HepG2 (cell line): ENCODE measurements at regions not wholly inside any gene's neighbourhood (a gene's known extent, or its start where the extent isn't known, plus 50 kb on each side); places are given as distances from the start of the nearest gene placed in this dataset.

Source experiments
- ATAC-seq: fragments of 200-7000 bp; cut with Tn5 transposase; 3 replicates; pipeline ENCODE4 v1.9.1; 2020; ENCODE audit warnings: mild to moderate bottlenecking, moderate library complexity
- BruUV-seq: library from RNA; stranded (reverse); fragments of 400-500 nt; replicated peaks from 2 replicates; lab custom pipeline; 2021; lab: Mats Ljungman, UMichigan
- CTCF ChIA-PET: fragments of 300-600 bp; formaldehyde crosslinking; extraction: SDS; loops from one replicate; lab custom pipeline; 2021; ENCODE audit warnings: low total read pairs, inconsistent platforms, low intra/inter-chr PET ratio; lab: Yijun Ruan, JAX
- POLR2A ChIA-PET: fragments of 350-600 bp; sonication (Branson Sonifier 250); formaldehyde crosslinking; loops from one replicate; lab custom pipeline; 2020; ENCODE audit warnings: antibody characterized with exemption, inconsistent platforms; lab: Yijun Ruan, JAX
- DNase-seq: peaks from one replicate; pipeline ENCODE4 v3.0.0-alpha.2; 2015; ENCODE audit warnings: low spot score
- FAIRE-seq: peaks from 3 replicates; lab custom pipeline; 2011; peaks lifted over from hg19 to GRCh38; lab: Jason Lieb, UNC
- H2AFZ ChIP-seq: one replicate; pipeline ENCODE4 v1.6.1; 2011; ENCODE audit warnings: low read length, inconsistent platforms
- H3K27ac ChIP-seq: fragments of 300-600 bp; 3 replicates; pipeline ENCODE4 v1.8.0; 2011; ENCODE audit warnings: mixed run types, mild to moderate bottlenecking, mixed read lengths, low read length, inconsistent platforms; ENCODE audit not compliant: insufficient read depth; ENCODE audit errors: extremely low read length
- H3K27me3 ChIP-seq, 2 experiments: fragments of 200-600 bp in 1 of 2; 2 replicates in 1 of 2; 3 replicates in 1 of 2; pipeline versions ENCODE4 v1.6.0 to v1.8.0; 2011; ENCODE audit warnings: low read length in 2 of 2, mild to moderate bottlenecking in 2 of 2, moderate library complexity in 2 of 2, inconsistent platforms in 1 of 2; ENCODE audit not compliant: insufficient read depth in 2 of 2, control insufficient read depth in 1 of 2
- H3K36me3 ChIP-seq, 2 experiments: fragments of 200-600 bp in 1 of 2; replicated peaks in 1 of 2; 2 replicates in 1 of 2; 3 replicates in 1 of 2; pipeline versions ENCODE4 v1.5.1 to v1.8.0; 2011; ENCODE audit warnings: low read length in 2 of 2, inconsistent platforms in 1 of 2; ENCODE audit not compliant: insufficient read depth in 2 of 2, control insufficient read depth in 1 of 2
- H3K4me1 ChIP-seq: 2 replicates; pipeline ENCODE4 v1.5.1; 2012; ENCODE audit warnings: low read length, inconsistent platforms; ENCODE audit not compliant: insufficient read depth
- H3K4me2 ChIP-seq: 2 replicates; pipeline ENCODE4 v1.6.0; 2011; ENCODE audit warnings: low read depth, low read length, inconsistent platforms
- H3K4me3 ChIP-seq, 3 experiments: fragments of 200-600 bp in 1 of 3; sonication (generic), shearing (Covaris generic) in 1 of 3; replicated peaks in 1 of 3; 2 replicates each; pipeline ENCODE4 v1.5.1; 2011 to 2016; ENCODE audit warnings: low read length in 3 of 3, inconsistent platforms in 2 of 3, low read depth in 2 of 3, mild to moderate bottlenecking in 2 of 3, control low read depth in 1 of 3, mixed read lengths in 1 of 3; ENCODE audit not compliant: insufficient read depth in 1 of 3
- H3K79me2 ChIP-seq: one replicate; pipeline ENCODE4 v1.6.1; 2011; ENCODE audit warnings: low read length, inconsistent platforms; ENCODE audit not compliant: insufficient read depth
- H3K9ac ChIP-seq: 2 replicates; pipeline ENCODE4 v1.6.0; 2011; ENCODE audit warnings: mild to moderate bottlenecking, low read depth, low read length, inconsistent platforms; ENCODE audit not compliant: insufficient read depth
- H3K9me3 ChIP-seq: 2 replicates; pipeline ENCODE4 v1.5.1; 2012; ENCODE audit warnings: mild to moderate bottlenecking, low read length
- H4K20me1 ChIP-seq: 2 replicates; pipeline ENCODE4 v1.6.0; 2011; ENCODE audit warnings: inconsistent platforms, mild to moderate bottlenecking, low read length, moderate library complexity; ENCODE audit not compliant: insufficient read depth
- AHDC1 ChIP-seq: sonication (generic); formaldehyde crosslinking; IDR thresholded peaks from 2 replicates; pipeline ENCODE4 v1.5.1; 2020; ENCODE audit warnings: mild to moderate bottlenecking, missing genetic modification reagents, borderline replicate concordance
- ARID2 ChIP-seq: sonication (generic); formaldehyde crosslinking; IDR thresholded peaks from 2 replicates; pipeline ENCODE4 v1.8.1; 2022; ENCODE audit warnings: mild to moderate bottlenecking, missing genetic modification reagents, borderline replicate concordance
- BCL6 ChIP-seq: IDR thresholded peaks from 2 replicates; pipeline ENCODE4 v1.6.1; 2016; ENCODE audit warnings: missing genetic modification reagents, missing compliant biosample characterization
- HMGA1 ChIP-seq: sonication (generic); formaldehyde crosslinking; conservative IDR thresholded peaks from 2 replicates; pipeline ENCODE4 v1.4.0; 2020; ENCODE audit warnings: missing genetic modification reagents
- NFIC ChIP-seq: IDR thresholded peaks from 2 replicates; pipeline ENCODE4 v1.6.1; 2012; ENCODE audit warnings: mild to moderate bottlenecking, low read length, inconsistent platforms
- NONO ChIP-seq, 2 experiments: fragments of 450-650 bp in 1 of 2; sonication (generic) in 1 of 2; formaldehyde crosslinking in 1 of 2; IDR thresholded peaks in 1 of 2; conservative IDR thresholded peaks in 1 of 2; 2 replicates each; pipeline versions ENCODE4 v1.6.1 to v1.8.0; 2017 to 2022; ENCODE audit warnings: mild to moderate bottlenecking in 1 of 2, missing genetic modification reagents in 1 of 2, moderate library complexity in 1 of 2
- ZNF20 ChIP-seq: sonication (generic); formaldehyde crosslinking; IDR thresholded peaks from 2 replicates; pipeline ENCODE4 v1.4.0; 2020; ENCODE audit warnings: mild to moderate bottlenecking, moderate library complexity, missing genetic modification reagents
- ZNF580 ChIP-seq: IDR thresholded peaks from 2 replicates; pipeline ENCODE4 v1.6.1; 2016; ENCODE audit warnings: low read depth, borderline replicate concordance
- WGBS: methylation state at CpG from one replicate; pipeline ENCODE4 v1.1.6; 2017; ENCODE audit warnings: low lambda C conversion rate; 5-methylcytosine and 5-hydroxymethylcytosine counted together
- in situ Hi-C: cut with HindIII; loops from 2 replicates; pipeline ENCODE4 v1.10.0; 2017; ENCODE audit warnings: low pct_unique_long_range_greater_than_20kb; ENCODE audit not compliant: extremely low pct_ligation_motif_present
- intact Hi-C: fragments of 100-400 bp; cut with micrococcal nuclease; formaldehyde crosslinking; loops from one replicate; pipeline ENCODE4 v1.10.0; 2022; ENCODE audit not compliant: unreplicated experiment

- TF ChIP-seq NFIC: no peak
Observed at GRCh38 chr6:134520181-134521115, 202.5 kb upstream of the SGK1 start (continued).

- no peaks in the 10 kb centered on the region for H3K36me3 ChIP-seq
- CTCF ChIA-PET: no interaction called here
- TF ChIP-seq ZNF20 (CRISPR knock-in tag): no peak
- TF ChIP-seq HMGA1 (CRISPR knock-in tag): no peak
- no peak for TF ChIP-seq AHDC1 (CRISPR knock-in tag)
- no peak for TF ChIP-seq ZNF580 (CRISPR knock-in tag)
- no peak for TF ChIP-seq BCL6 (CRISPR knock-in tag)
- TF ChIP-seq ARID2 (CRISPR knock-in tag): no peak
- TF ChIP-seq NONO (IDR thresholded peaks at IDR 0.05): no peak
- no peak for TF ChIP-seq NONO (CRISPR knock-in tag; conservative IDR thresholded peaks at IDR 0.05)
- POLR2A ChIA-PET: no interaction called here
- ATAC-seq: no peak
- no peak overlapping the region for H3K9ac ChIP-seq
- BruUV-seq: no TSS peak
- no peak for FAIRE-seq
- H3K79me2 ChIP-seq: no peaks in the 10 kb centered on the region
- DNase-seq: no peak
- H3K27ac ChIP-seq: no peak overlapping the region
- in situ Hi-C loops: no loop called here
- no peaks in the 10 kb centered on the region for H4K20me1 ChIP-seq
- H3K4me2 ChIP-seq: no peak overlapping the region
- H3K27me3 ChIP-seq: peaks cover 0 to 9% of the 10 kb centered on the region in 2 experiments; a peak in 1 of 5 replicates
- H3K4me1 ChIP-seq: peaks cover 17% of the 10 kb centered on the region
- no peak overlapping the region for H3K4me3 ChIP-seq
- no peaks in the 10 kb centered on the region for H3K9me3 ChIP-seq
- H2AFZ ChIP-seq: no peak overlapping the region
- intact Hi-C loops: no loop called here
- 81% methylated on average over 4 of the region's 4 CpGs for WGBS
Observed at GRCh38 chr6:134519465-134519864, 201.6 kb upstream of the SGK1 start.
